ENCODE measurements at regions not wholly inside any gene's neighbourhood (a gene's known extent, or its start where the extent isn't known, plus 50 kb on each side); places are given as distances from the start of the nearest gene placed in this dataset.

DNA sequence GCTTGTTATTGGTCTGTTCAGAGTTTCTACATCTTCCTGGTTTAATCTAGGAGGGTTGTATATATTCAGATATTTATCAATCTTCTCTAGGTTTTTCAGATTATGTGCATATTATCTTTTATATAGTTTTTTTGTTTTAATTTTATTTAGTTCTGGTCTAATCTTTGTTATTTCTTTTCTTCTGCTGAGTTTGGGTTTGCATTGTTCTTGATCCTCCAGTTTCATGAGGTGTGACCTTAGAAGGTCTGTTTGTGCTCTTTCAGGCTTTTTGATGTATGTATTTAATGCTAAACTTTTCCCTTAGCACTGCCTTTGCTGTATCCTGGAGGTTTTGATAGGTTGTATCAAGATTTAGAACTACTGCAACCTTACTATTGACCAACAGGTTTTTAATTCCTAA, 117.7 kb downstream of the VPREB1 start:
- TF ChIP-seq, protein P1, sequence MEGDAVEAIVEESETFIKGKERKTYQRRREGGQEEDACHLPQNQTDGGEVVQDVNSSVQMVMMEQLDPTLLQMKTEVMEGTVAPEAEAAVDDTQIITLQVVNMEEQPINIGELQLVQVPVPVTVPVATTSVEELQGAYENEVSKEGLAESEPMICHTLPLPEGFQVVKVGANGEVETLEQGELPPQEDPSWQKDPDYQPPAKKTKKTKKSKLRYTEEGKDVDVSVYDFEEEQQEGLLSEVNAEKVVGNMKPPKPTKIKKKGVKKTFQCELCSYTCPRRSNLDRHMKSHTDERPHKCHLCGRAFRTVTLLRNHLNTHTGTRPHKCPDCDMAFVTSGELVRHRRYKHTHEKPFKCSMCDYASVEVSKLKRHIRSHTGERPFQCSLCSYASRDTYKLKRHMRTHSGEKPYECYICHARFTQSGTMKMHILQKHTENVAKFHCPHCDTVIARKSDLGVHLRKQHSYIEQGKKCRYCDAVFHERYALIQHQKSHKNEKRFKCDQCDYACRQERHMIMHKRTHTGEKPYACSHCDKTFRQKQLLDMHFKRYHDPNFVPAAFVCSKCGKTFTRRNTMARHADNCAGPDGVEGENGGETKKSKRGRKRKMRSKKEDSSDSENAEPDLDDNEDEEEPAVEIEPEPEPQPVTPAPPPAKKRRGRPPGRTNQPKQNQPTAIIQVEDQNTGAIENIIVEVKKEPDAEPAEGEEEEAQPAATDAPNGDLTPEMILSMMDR (IDR thresholded peaks at IDR 0.05): no peak
- TF ChIP-seq EP300 (IDR thresholded peaks at IDR 0.05): no peak

Measured in ovary (tissue), 3 donors.